ENCODE measurements at regions not wholly inside any gene's neighbourhood (a gene's known extent, or its start where the extent isn't known, plus 50 kb on each side); places are given as distances from the start of the nearest gene placed in this dataset.

DNA sequence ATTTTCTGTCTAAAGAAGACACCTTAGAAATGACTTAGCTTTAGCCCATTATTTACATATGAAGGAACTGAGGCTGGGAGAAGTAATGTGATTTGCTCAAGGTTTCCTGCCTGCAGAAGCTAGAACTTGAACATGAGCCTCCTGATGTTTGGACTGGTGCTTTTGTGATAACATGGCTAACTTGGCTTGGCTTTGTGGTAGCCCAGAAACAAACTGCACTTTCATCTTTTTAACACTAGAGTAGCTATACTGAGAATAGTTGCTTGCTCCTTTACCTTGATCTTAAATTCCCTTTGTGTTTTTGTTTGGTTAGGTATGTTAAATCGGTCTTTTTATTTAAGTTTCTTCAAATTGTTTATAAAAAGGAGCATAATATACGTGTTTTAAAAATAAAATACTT lies 163.5 kb upstream of the MANEA start:
- POLR2A ChIA-PET (ENCODE audit: unreplicated experiment) = no interaction called here
- Histone ChIP-seq H2BK120ac (ENCODE audit: low read depth, low read length) (no peak overlapping the region), H2BK5ac (ENCODE audit: low read depth, low read length, poor library complexity, severe bottlenecking) (no peak overlapping the region), H3K23ac (ENCODE audit: low read depth, low read length) (no peak overlapping the region), H3K36me3 (ENCODE audit: control insufficient read depth, insufficient read depth, low read length) (no peaks in the 10 kb centered on the region), H3K14ac (replicated peaks; ENCODE audit: low read depth, low read length) (no peak overlapping the region), H2BK20ac (ENCODE audit: low read depth, low read length) (no peak overlapping the region), H3K9me3 (ENCODE audit: control insufficient read depth, insufficient read depth, low read length) (0 out of 2 replicates have a peak, but pooled peaks cover 2% of the 10 kb centered on the region), H3K4ac (ENCODE audit: low read depth, low read length) (no peak overlapping the region), H2AK5ac (ENCODE audit: low read depth, low read length) (no peak overlapping the region), H4K20me1 (ENCODE audit: insufficient read depth, low read length) (no peaks in the 10 kb centered on the region), H3K18ac (ENCODE audit: low read depth, low read length) (no peak overlapping the region), H3K9me1 (ENCODE audit: insufficient read depth, low read length) (no peaks in the 10 kb centered on the region), H3K56ac (ENCODE audit: extremely low read depth, insufficient read depth, low read length) (no peak overlapping the region), H4K91ac (ENCODE audit: insufficient read depth, low read depth, low read length) (no peak overlapping the region), H3K79me1 (ENCODE audit: low read depth in 1 of 2, low read length in 2 of 2) (no peaks in the 10 kb centered on the region), H3K27me3 (ENCODE audit: control insufficient read depth, insufficient read depth, low read length) (no peaks in the 10 kb centered on the region), H3K4me1 (ENCODE audit: control insufficient read depth, insufficient read depth, low read length) (no peaks in the 10 kb centered on the region), H4K8ac (ENCODE audit: low read depth in 2 of 2, low read length in 2 of 2) (no peak overlapping the region), H3K27ac (ENCODE audit: insufficient read depth, low read length) (no peak overlapping the region), H2BK15ac (ENCODE audit: low read depth, low read length) (no peak overlapping the region), H4K5ac (ENCODE audit: low read depth, low read length) (no peak overlapping the region), H2AFZ (replicated peaks; ENCODE audit: low read length, poor library complexity) (no peak overlapping the region), H2AK9ac (replicated peaks; ENCODE audit: low read depth, low read length, poor library complexity) (no peak overlapping the region), H3K4me3 (ENCODE audit: insufficient read depth, low read depth, low read length) (no peak overlapping the region), H3K4me2 (ENCODE audit: low read depth, low read length) (no peak overlapping the region), H3K9ac (ENCODE audit: low read depth, low read length) (no peak overlapping the region)
- in situ Hi-C loops (cut with MboI; ENCODE audit: low sequenced_read_pairs) (no loop called here), dilution Hi-C loops (cut with HindIII; ENCODE audit: low sequenced_read_pairs, unreplicated experiment) (no loop called here), intact Hi-C loops (cut with micrococcal nuclease) (no loop called here)
- DNase-seq = no peak
- CTCF ChIA-PET = interaction anchor here (0.5 kb wide), 1 partner anchor 527 kb away, joined by 3 read pairs; no protein-coding TSS in a partner anchor
- no TSS peak for BruUV-seq (replicated peaks)
- TF ChIP-seq MAZ (IDR thresholded peaks at IDR 0.05; ENCODE audit: borderline replicate concordance, low read depth, low read length) (no peak), CEBPB (IDR thresholded peaks at IDR 0.05; ENCODE audit: low read depth, low read length) (no peak), RCOR1 (IDR thresholded peaks at IDR 0.05; ENCODE audit: insufficient replicate concordance, low read length) (no peak), RFX5 (IDR thresholded peaks at IDR 0.05; ENCODE audit: low read depth, low read length) (no peak), CTCF (conservative IDR thresholded peaks at IDR 0.05; ENCODE audit: low read depth, low read length) (no peak)
- TF ChIP-seq, protein P1, sequence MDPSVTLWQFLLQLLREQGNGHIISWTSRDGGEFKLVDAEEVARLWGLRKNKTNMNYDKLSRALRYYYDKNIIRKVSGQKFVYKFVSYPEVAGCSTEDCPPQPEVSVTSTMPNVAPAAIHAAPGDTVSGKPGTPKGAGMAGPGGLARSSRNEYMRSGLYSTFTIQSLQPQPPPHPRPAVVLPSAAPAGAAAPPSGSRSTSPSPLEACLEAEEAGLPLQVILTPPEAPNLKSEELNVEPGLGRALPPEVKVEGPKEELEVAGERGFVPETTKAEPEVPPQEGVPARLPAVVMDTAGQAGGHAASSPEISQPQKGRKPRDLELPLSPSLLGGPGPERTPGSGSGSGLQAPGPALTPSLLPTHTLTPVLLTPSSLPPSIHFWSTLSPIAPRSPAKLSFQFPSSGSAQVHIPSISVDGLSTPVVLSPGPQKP (IDR thresholded peaks at IDR 0.05; ENCODE audit: borderline replicate concordance, low read depth, low read length) = no peak
- TF ChIP-seq, protein P2, sequence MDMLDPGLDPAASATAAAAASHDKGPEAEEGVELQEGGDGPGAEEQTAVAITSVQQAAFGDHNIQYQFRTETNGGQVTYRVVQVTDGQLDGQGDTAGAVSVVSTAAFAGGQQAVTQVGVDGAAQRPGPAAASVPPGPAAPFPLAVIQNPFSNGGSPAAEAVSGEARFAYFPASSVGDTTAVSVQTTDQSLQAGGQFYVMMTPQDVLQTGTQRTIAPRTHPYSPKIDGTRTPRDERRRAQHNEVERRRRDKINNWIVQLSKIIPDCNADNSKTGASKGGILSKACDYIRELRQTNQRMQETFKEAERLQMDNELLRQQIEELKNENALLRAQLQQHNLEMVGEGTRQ (IDR thresholded peaks at IDR 0.05; ENCODE audit: low read depth, low read length) = no peak
- ATAC-seq (ENCODE audit: low read depth) = no peak
- no CpG with 5 or more reads among the region's 2 CpGs for WGBS, 2 experiments (ENCODE audit: extremely low coverage in 2 of 2, insufficient read length in 1 of 2)

Measured in IMR-90 (cell line).